Loucy (cell line): ENCODE measurements at regions not wholly inside any gene's neighbourhood (a gene's known extent, or its start where the extent isn't known, plus 50 kb on each side); places are given as distances from the start of the nearest gene placed in this dataset.

ENCODE experiments used
- CTCF ChIP-seq: fragments of 200-600 bp; sonication (generic); conservative IDR thresholded peaks from 2 replicates; pipeline ENCODE4 v1.5.1; 2014; ENCODE audit warnings: mild to moderate bottlenecking, antibody characterized with exemption, low read length
- EZH2phosphoT487 ChIP-seq: fragments of 200-600 bp; IDR thresholded peaks from 2 replicates; pipeline ENCODE4 v1.6.1; 2018; ENCODE audit warnings: antibody characterized with exemption, mild to moderate bottlenecking, moderate library complexity, borderline replicate concordance

GRCh38 chr5:155116456-155117251 lies 103.1 kb downstream of the KIF4B start:
- TF ChIP-seq CTCF (no peak), EZH2phosphoT487 (no peak)
